MM.1S (cell line): ENCODE measurements at regions not wholly inside any gene's neighbourhood (a gene's known extent, or its start where the extent isn't known, plus 50 kb on each side); places are given as distances from the start of the nearest gene placed in this dataset.

Experiments
- CTCF ChIP-seq: fragments of 300-600 bp; sonication (generic); IDR thresholded peaks from 2 replicates; pipeline ENCODE4 v1.5.1; 2016; ENCODE audit warnings: antibody characterized with exemption, low read length, mixed read lengths
- EZH2 ChIP-seq: fragments of 300-600 bp; sonication (generic); optimal IDR thresholded peaks from 2 replicates; pipeline ENCODE3; 2017; ENCODE audit warnings: low read depth, mild to moderate bottlenecking, antibody characterized with exemption, low read length, mixed read lengths

- no peak for TF ChIP-seq CTCF
- TF ChIP-seq EZH2, result no peak
These were observed 57.7 kb downstream of the RESF1 start for GRCh38 chr12:32016680-32017482.
